ENCODE measurements at regions not wholly inside any gene's neighbourhood (a gene's known extent, or its start where the extent isn't known, plus 50 kb on each side); places are given as distances from the start of the nearest gene placed in this dataset.

GRCh38 chr6:144621332-144621731 is 336.2 kb downstream of the UTRN start:
- H3K4me3 ChIP-seq (ENCODE audit: low read depth in 2 of 2, low read length in 2 of 2) = no peak overlapping the region
- ATAC-seq = no peak
- in situ Hi-C loops (cut with HindIII; ENCODE audit: low pct_unique_long_range_greater_than_20kb, low sequenced_read_pairs) (no loop called here), intact Hi-C loops (cut with micrococcal nuclease; ENCODE audit: unreplicated experiment) (no loop called here)
- no peaks in the 10 kb centered on the region for H3K27me3 ChIP-seq (ENCODE audit: control insufficient read depth, insufficient read depth, low read length)
- BruUV-seq (replicated peaks) = no TSS peak
- no peaks in the 10 kb centered on the region for H3K36me3 ChIP-seq (ENCODE audit: control insufficient read depth, insufficient read depth, low read length)
- no peak for TF ChIP-seq CTCF (IDR thresholded peaks at IDR 0.05)
- no peak for TF ChIP-seq SIN3A (IDR thresholded peaks at IDR 0.05; ENCODE audit: borderline replicate concordance, insufficient read depth, low read depth, low read length)
- TF ChIP-seq TCF7L2 (IDR thresholded peaks at IDR 0.05; ENCODE audit: low read depth, low read length) = no peak
- TF ChIP-seq POLR2AphosphoS5 (IDR thresholded peaks at IDR 0.05; ENCODE audit: low read depth, low read length) = no peak
- no peak for TF ChIP-seq REST (IDR thresholded peaks at IDR 0.05; ENCODE audit: insufficient read depth in 1 of 2, low read depth in 2 of 2, low read length in 1 of 2)
- H3K4me1 ChIP-seq (ENCODE audit: control insufficient read depth, insufficient read depth, low read length) = no peaks in the 10 kb centered on the region
- CTCF ChIA-PET = no interaction called here
- no peaks in the 10 kb centered on the region for H3K9me3 ChIP-seq (ENCODE audit: control insufficient read depth, insufficient read depth, low read depth, low read length)
- DNase-seq (ENCODE audit: low read depth, low spot score) = no peak
- POLR2A ChIA-PET = interaction anchor here (0.5 kb wide), 1 partner anchor 192 kb away, joined by 3 read pairs; no protein-coding TSS in a partner anchor
- no peak overlapping the region for H3K27ac ChIP-seq (ENCODE audit: low read length)

GRCh38 chr6:144624246-144624645 is 339.1 kb downstream of the UTRN start:
- Histone ChIP-seq H3K27ac (ENCODE audit: low read length) (no peak overlapping the region), H3K27me3 (ENCODE audit: control insufficient read depth, insufficient read depth, low read length) (no peaks in the 10 kb centered on the region), H3K9me3 (ENCODE audit: control insufficient read depth, insufficient read depth, low read depth, low read length) (no peaks in the 10 kb centered on the region), H3K36me3 (ENCODE audit: control insufficient read depth, insufficient read depth, low read length) (no peaks in the 10 kb centered on the region), H3K4me1 (ENCODE audit: control insufficient read depth, insufficient read depth, low read length) (no peaks in the 10 kb centered on the region), H3K4me3 (ENCODE audit: low read depth in 2 of 2, low read length in 2 of 2) (no peak overlapping the region)
- DNase-seq (ENCODE audit: low read depth, low spot score) (no peak), ATAC-seq (no peak)
- POLR2A ChIA-PET = no interaction called here
- TF ChIP-seq TCF7L2 (IDR thresholded peaks at IDR 0.05; ENCODE audit: low read depth, low read length) (no peak), POLR2AphosphoS5 (IDR thresholded peaks at IDR 0.05; ENCODE audit: low read depth, low read length) (no peak), SIN3A (IDR thresholded peaks at IDR 0.05; ENCODE audit: borderline replicate concordance, insufficient read depth, low read depth, low read length) (no peak), CTCF (IDR thresholded peaks at IDR 0.05) (no peak), REST (IDR thresholded peaks at IDR 0.05; ENCODE audit: insufficient read depth in 1 of 2, low read depth in 2 of 2, low read length in 1 of 2) (no peak)
- BruUV-seq (replicated peaks) = no TSS peak
- intact Hi-C loops (cut with micrococcal nuclease; ENCODE audit: unreplicated experiment) = no loop called here
- in situ Hi-C loops (cut with HindIII; ENCODE audit: low pct_unique_long_range_greater_than_20kb, low sequenced_read_pairs) = no loop called here
- CTCF ChIA-PET = no interaction called here
